Dermis blood vessel endothelial cell (primary cell): ENCODE measurements at regions not wholly inside any gene's neighbourhood (a gene's known extent, or its start where the extent isn't known, plus 50 kb on each side); places are given as distances from the start of the nearest gene placed in this dataset.

Experiments used
- DNase-seq: peaks from one replicate; pipeline ENCODE4 v3.0.0; 2010

- DNase-seq = no peak
These were observed 311.0 kb downstream of the GABRB2 start for GRCh38 chr5:161235569-161235968.

- no peak for DNase-seq
These were observed 313.0 kb downstream of the GABRB2 start for GRCh38 chr5:161233553-161233952.

- DNase-seq = no peak
These were observed 316.3 kb downstream of the GABRB2 start for GRCh38 chr5:161230221-161230620.

- DNase-seq = no peak
These were observed 326.7 kb downstream of the GABRB2 start for GRCh38 chr5:161219816-161220215.

GRCh38 chr5:161216877-161217276, 329.6 kb downstream of the GABRB2 start:
- DNase-seq = no peak

GRCh38 chr5:161212123-161212712, 334.3 kb downstream of the GABRB2 start:
- no peak for DNase-seq

- DNase-seq = no peak
These were observed 345.0 kb downstream of the GABRB2 start for GRCh38 chr5:161201558-161201957.

- DNase-seq = no peak
These were observed 338.8 kb upstream of the ATP10B start for GRCh38 chr5:161190778-161191177.

- DNase-seq = no peak
These were observed 338.1 kb upstream of the ATP10B start for GRCh38 chr5:161190086-161190485.

GRCh38 chr5:161189452-161189851, 337.4 kb upstream of the ATP10B start:
- DNase-seq = no peak

GRCh38 chr5:161183559-161183958, 331.5 kb upstream of the ATP10B start:
- no peak for DNase-seq

- no peak for DNase-seq
These were observed 324.2 kb upstream of the ATP10B start for GRCh38 chr5:161176221-161176620.

GRCh38 chr5:161169776-161170175, 317.8 kb upstream of the ATP10B start:
- DNase-seq = no peak

GRCh38 chr5:161167016-161167767, 315.2 kb upstream of the ATP10B start:
- no peak for DNase-seq

- no peak for DNase-seq
These were observed 314.1 kb upstream of the ATP10B start for GRCh38 chr5:161165998-161166660.

GRCh38 chr5:161157925-161158324, 305.9 kb upstream of the ATP10B start:
- no peak for DNase-seq

- no peak for DNase-seq
These were observed 303.4 kb upstream of the ATP10B start for GRCh38 chr5:161155451-161155850.

- no peak for DNase-seq
These were observed 300.5 kb upstream of the ATP10B start for GRCh38 chr5:161152415-161152940.

GRCh38 chr5:161150441-161150988, 298.5 kb upstream of the ATP10B start:
- DNase-seq = no peak

GRCh38 chr5:161149078-161149477, 297.1 kb upstream of the ATP10B start:
- DNase-seq = no peak

- no peak for DNase-seq
These were observed 286.9 kb upstream of the ATP10B start for GRCh38 chr5:161138751-161139455.

- no peak for DNase-seq
These were observed 282.9 kb upstream of the ATP10B start for GRCh38 chr5:161134956-161135355.

GRCh38 chr5:161134083-161134482, 282.1 kb upstream of the ATP10B start:
- DNase-seq = no peak
